Endodermal cell (in vitro differentiated cells): ENCODE measurements at regions not wholly inside any gene's neighbourhood (a gene's known extent, or its start where the extent isn't known, plus 50 kb on each side); places are given as distances from the start of the nearest gene placed in this dataset.

Experiments
- DNase-seq: peaks from one replicate; pipeline ENCODE4 v3.0.0-alpha.2; 2017
- H3K27ac ChIP-seq: 2 replicates; pipeline ENCODE4 v1.5.1; 2013; ENCODE audit warnings: mild to moderate bottlenecking, low read depth, low read length, moderate library complexity
- H3K27me3 ChIP-seq: 2 replicates; pipeline ENCODE4 v1.6.1; 2013; ENCODE audit warnings: mild to moderate bottlenecking, low read length, moderate library complexity; ENCODE audit not compliant: insufficient read depth, control insufficient read depth, poor library complexity, severe bottlenecking
- H3K36me3 ChIP-seq: 2 replicates; pipeline ENCODE4 v1.7.0; 2013; ENCODE audit warnings: mild to moderate bottlenecking, low read length, moderate library complexity; ENCODE audit not compliant: control insufficient read depth, insufficient read depth
- H3K4me1 ChIP-seq: one replicate; pipeline ENCODE4 v1.7.0; 2013; ENCODE audit warnings: low read length; ENCODE audit not compliant: control insufficient read depth, insufficient read depth
- H3K4me3 ChIP-seq: 2 replicates; pipeline ENCODE4 v1.5.1; 2013; ENCODE audit warnings: mild to moderate bottlenecking, low read length, moderate library complexity
- H3K9ac ChIP-seq: 2 replicates; pipeline ENCODE4 v1.6.1; 2013; ENCODE audit warnings: mild to moderate bottlenecking, low read length, moderate library complexity; ENCODE audit not compliant: poor library complexity, severe bottlenecking; ENCODE audit errors: extremely low read depth
- H3K9me3 ChIP-seq: 2 replicates; pipeline ENCODE4 v1.6.1; 2013; ENCODE audit warnings: mild to moderate bottlenecking, low read length, moderate library complexity; ENCODE audit not compliant: control insufficient read depth
- H3K27ac Mint-ChIP-seq: 2 replicates; pipeline ENCODE4 v1.8.0; 2020; ENCODE audit warnings: mixed read lengths
- H3K27me3 Mint-ChIP-seq: 2 replicates; pipeline ENCODE4 v1.8.0; 2021; ENCODE audit warnings: mild to moderate bottlenecking, mixed read lengths; ENCODE audit not compliant: insufficient read depth
- H3K36me3 Mint-ChIP-seq: 2 replicates; pipeline ENCODE4 v1.8.0; 2020; ENCODE audit warnings: low read depth, mixed read lengths
- H3K4me1 Mint-ChIP-seq: 2 replicates; pipeline ENCODE4 v1.8.0; 2020; ENCODE audit warnings: mixed read lengths
- H3K4me3 Mint-ChIP-seq: 2 replicates; pipeline ENCODE4 v1.8.0; 2020; ENCODE audit warnings: mild to moderate bottlenecking, moderate library complexity, mixed read lengths
- H3K9me3 Mint-ChIP-seq: 2 replicates; pipeline ENCODE4 v1.8.0; 2020; ENCODE audit warnings: mild to moderate bottlenecking, mixed read lengths
- WGBS, 2 experiments: methylation state at CpG; one replicate each; pipeline versions ENCODE4 v1.1.5 to v1.1.7; 2013; ENCODE audit warnings: missing lambda C conversion rate in 2 of 2, mixed read lengths in 1 of 2; ENCODE audit not compliant: insufficient coverage in 1 of 2, insufficient read length in 1 of 2; 5-methylcytosine and 5-hydroxymethylcytosine counted together
- TF ChIP-seq, protein P1 (sequence below): fragments of 200-600 bp; sonication (generic); conservative IDR thresholded peaks from 2 replicates; pipeline ENCODE4 v1.5.0; 2021; ENCODE audit warnings: antibody characterized with exemption, mild to moderate bottlenecking

DNA sequence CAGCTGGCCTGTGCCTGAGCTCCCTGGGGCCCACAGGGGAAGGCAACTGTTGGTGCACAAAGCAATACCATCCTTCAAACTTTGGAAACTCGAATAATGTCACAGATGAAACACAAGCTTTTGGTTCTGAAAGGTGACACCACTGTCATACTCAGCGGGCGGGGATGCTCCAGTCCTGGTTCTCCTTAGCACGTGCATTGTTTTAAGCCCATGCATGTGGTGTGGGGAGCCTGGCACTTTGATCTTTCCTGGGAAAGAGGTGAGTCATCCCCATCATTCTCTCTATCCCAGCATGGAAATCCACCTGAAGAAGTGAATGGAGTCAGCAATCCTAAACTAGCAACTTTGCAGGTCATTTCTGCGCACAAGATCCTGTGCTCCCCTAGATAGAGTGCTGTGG lies 119.6 kb downstream of the GLRX3 start:
- Histone ChIP-seq H3K9me3 (peaks cover 6% of the 10 kb centered on the region), H3K4me3 (no peak overlapping the region), H3K4me1 (no peaks in the 10 kb centered on the region), H3K9ac (no peak overlapping the region), H3K27ac (no peak overlapping the region), H3K27me3 (no peaks in the 10 kb centered on the region), H3K36me3 (no peaks in the 10 kb centered on the region)
- H3K9me3 Mint-ChIP-seq = peaks cover 12% of the 10 kb centered on the region
- no peak for DNase-seq
- H3K36me3 Mint-ChIP-seq = no peaks in the 10 kb centered on the region
- H3K27me3 Mint-ChIP-seq = no peaks in the 10 kb centered on the region
- no peak overlapping the region for H3K4me3 Mint-ChIP-seq
- TF ChIP-seq, protein P1, sequence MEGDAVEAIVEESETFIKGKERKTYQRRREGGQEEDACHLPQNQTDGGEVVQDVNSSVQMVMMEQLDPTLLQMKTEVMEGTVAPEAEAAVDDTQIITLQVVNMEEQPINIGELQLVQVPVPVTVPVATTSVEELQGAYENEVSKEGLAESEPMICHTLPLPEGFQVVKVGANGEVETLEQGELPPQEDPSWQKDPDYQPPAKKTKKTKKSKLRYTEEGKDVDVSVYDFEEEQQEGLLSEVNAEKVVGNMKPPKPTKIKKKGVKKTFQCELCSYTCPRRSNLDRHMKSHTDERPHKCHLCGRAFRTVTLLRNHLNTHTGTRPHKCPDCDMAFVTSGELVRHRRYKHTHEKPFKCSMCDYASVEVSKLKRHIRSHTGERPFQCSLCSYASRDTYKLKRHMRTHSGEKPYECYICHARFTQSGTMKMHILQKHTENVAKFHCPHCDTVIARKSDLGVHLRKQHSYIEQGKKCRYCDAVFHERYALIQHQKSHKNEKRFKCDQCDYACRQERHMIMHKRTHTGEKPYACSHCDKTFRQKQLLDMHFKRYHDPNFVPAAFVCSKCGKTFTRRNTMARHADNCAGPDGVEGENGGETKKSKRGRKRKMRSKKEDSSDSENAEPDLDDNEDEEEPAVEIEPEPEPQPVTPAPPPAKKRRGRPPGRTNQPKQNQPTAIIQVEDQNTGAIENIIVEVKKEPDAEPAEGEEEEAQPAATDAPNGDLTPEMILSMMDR = no peak
- 66 to 76% methylated on average over 4 to 5 of the region's 5 CpGs for WGBS, 2 experiments
- peaks cover 2% of the 10 kb centered on the region for H3K4me1 Mint-ChIP-seq
- H3K27ac Mint-ChIP-seq = no peak overlapping the region

DNA sequence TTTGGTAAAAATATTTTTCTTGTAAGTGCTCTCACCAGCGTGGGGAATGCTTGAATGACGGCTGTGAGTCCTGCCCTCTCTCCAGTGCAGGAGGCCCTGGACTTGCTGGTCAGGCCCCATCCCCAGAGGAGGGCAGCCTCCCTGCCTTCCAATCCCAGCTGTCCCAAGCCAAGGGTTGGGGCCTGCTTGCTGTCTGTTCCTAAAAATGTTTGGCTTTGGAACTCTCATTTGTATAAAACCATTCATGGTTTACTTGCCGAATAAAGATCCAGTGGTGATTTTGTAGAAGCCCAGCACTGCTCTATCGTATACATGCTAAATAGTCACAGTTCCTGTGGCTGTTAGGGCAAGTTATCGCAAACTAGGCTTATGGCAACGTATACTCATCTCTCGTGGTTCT lies 121.7 kb downstream of the GLRX3 start:
- no peaks in the 10 kb centered on the region for H3K27me3 Mint-ChIP-seq
- H3K27ac Mint-ChIP-seq = no peak overlapping the region
- DNase-seq = no peak
- no peak overlapping the region for H3K4me3 Mint-ChIP-seq
- H3K4me1 ChIP-seq = no peaks in the 10 kb centered on the region
- TF ChIP-seq, protein P1 = no peak
- WGBS, 2 experiments = 91 to 97% methylated on average over 5 to 7 of the region's 7 CpGs
- H3K9me3 ChIP-seq = peaks cover 6% of the 10 kb centered on the region
- H3K27ac ChIP-seq = no peak overlapping the region
- H3K9me3 Mint-ChIP-seq = peaks cover 26% of the 10 kb centered on the region
- H3K4me3 ChIP-seq = no peak overlapping the region
- no peaks in the 10 kb centered on the region for H3K36me3 Mint-ChIP-seq
- H3K9ac ChIP-seq = no peak overlapping the region
- H3K27me3 ChIP-seq = no peaks in the 10 kb centered on the region
- H3K36me3 ChIP-seq = no peaks in the 10 kb centered on the region
- H3K4me1 Mint-ChIP-seq = peaks cover 2% of the 10 kb centered on the region

DNA sequence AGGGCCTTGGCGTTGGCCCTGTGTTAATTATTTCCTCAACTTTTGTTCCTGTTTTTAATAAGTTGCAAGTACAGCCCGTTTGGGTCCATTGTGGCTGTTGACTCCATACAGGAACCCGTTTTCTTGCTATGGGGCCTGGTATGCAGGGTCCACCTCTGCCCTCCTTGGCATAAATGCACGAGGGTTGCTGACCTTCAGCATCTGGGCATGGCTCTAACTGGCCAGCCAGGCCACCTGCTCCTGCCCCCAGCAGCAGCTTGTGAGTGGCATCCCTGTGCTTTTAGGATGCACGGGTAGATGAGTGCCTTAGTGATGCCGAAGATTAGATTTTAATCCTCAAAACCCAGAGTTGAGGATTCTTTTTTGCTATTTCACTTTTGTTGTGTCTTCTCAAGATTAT lies 123.2 kb downstream of the GLRX3 start:
- no peaks in the 10 kb centered on the region for H3K36me3 Mint-ChIP-seq
- Histone ChIP-seq H3K4me1 (no peaks in the 10 kb centered on the region), H3K9ac (no peak overlapping the region), H3K27me3 (no peaks in the 10 kb centered on the region), H3K36me3 (no peaks in the 10 kb centered on the region), H3K4me3 (no peak overlapping the region), H3K27ac (no peak overlapping the region), H3K9me3 (peaks cover 6% of the 10 kb centered on the region)
- H3K9me3 Mint-ChIP-seq = peaks cover 37% of the 10 kb centered on the region
- H3K4me1 Mint-ChIP-seq = peaks cover 2% of the 10 kb centered on the region
- WGBS, 2 experiments = 86 to 88% methylated on average over 4 to 6 of the region's 6 CpGs
- no peak overlapping the region for H3K27ac Mint-ChIP-seq
- no peak for DNase-seq
- H3K4me3 Mint-ChIP-seq = no peak overlapping the region
- no peaks in the 10 kb centered on the region for H3K27me3 Mint-ChIP-seq
- TF ChIP-seq, protein P1 = no peak
